GM18519 (cell line): ENCODE measurements at regions not wholly inside any gene's neighbourhood (a gene's known extent, or its start where the extent isn't known, plus 50 kb on each side); places are given as distances from the start of the nearest gene placed in this dataset.
"Not testable (repeated sequence)": the region's sequence is repeated elsewhere in the genome, so short reads cannot be mapped to it uniquely, and the experiment has no call there.

Source experiments
- ATAC-seq: cut with Tn5 transposase; IDR thresholded peaks from one replicate; pipeline ENCODE4 v1.9.1; 2021; ENCODE audit warnings: mild to moderate bottlenecking, moderate library complexity; ENCODE audit not compliant: unreplicated experiment, low FRiP score

DNA sequence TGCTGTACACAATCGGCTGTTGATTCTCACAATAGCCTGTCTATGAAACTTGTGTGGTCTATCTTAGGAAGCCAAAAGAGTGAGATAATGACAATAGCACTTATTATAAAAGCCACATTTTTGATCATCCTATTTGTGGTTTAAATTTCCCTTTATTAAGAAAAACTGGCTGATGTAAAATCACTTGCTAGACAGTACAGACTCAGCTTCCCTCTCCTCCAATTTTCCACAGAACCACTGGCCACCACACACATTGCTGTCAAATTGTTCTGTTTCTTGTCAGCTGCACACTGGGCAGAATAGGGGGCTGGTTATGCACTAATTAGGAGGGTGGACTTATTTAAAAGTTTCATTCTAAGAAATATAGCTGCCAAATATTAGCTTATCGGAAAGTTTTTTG is 425.9 kb downstream of the EPHA3 start:
- no peak for ATAC-seq

DNA sequence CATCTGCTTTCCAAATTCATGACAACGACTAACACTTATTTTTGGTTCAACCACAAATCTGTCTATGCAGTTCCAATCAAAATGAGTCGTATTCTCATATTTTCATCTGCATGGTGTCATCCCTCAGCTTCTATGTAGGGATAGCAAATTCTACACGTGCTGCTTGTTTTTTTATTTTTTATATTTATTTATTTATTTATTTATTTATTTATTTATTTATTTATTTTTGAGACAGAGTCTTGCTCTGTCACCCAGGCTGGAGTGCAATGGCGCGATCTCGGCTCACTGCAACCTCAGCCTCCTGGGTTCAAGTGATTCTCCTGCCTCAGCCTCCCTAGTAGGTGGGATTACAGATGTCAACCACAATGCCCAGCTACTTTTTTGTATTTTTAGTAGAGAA is 447.2 kb downstream of the EPHA3 start:
- not testable (repeated sequence) for ATAC-seq

DNA sequence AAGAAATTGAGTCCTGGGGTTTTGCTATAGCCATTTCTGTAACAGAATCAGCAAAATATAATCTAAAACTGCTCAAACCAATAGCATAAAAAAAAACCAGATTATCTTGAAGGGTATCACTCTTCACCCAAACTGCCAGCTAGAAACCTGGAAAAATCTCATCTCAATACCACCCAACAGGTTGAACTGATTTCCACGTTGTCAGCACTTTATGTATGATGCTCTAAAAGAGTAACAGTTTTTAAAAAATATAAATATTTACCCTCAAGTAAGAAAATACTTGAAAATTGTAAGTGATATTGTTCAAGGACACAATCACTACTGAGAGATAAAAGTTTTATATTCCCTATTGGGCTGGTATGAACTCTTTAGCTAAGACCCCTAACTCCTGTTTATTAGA is 451.3 kb downstream of the EPHA3 start:
- ATAC-seq, result no peak

DNA sequence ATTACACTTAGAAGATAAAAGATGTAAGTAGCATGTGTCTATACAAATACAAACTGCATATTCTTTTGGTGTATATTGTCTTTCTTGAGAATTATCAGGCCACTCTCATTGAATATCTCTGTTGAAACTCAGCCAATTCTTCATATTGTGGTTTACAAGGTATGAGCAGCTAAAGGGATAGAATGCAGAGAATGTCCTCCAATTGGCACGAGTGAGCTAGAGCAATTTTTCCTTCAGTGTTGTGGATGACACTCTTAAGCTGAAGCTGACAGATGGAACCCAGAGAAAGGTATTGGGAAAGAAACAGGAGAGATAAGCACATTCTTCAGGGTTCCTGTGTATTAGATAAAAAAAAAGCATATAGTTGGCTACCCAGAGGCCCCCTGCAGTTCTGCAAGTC is 453.1 kb downstream of the EPHA3 start:
- no peak for ATAC-seq

DNA sequence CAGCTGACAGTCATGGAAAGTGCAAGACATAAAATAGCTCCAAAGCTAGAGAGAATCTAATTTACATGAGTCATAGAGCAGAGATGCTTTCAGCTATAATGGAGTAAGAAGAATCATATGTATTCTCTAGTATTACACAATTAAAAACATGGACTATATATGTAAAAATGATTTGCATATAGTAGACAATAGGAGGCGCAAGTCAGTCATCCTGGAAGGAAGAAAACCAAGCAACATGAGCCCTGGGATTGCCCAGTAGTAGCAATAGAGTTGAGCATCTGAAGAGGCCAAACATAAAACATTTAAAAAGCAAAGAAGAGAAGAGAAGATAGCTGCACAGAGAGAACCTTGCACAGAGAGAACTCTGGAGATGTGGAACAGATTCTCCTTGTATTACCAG is 455.0 kb downstream of the EPHA3 start:
- ATAC-seq, result no peak

DNA sequence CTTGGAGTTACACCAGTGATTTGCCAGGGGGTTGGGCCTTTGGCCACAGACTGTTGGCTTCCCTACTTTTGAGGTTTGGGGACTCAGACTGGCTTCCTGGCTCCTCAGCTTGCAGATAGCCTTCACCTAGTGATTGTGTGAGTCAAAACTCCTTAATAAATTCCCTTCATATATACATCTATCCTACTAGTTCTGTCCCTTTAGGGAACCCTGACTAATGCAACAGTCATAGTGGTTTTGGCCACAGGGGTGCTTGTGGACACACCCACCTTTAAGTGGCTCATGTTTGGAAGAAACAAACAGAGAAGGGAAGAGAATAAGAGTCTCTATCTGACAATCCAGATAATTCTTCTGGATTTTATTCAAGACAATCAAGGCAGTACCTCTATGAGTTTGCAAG is 457.7 kb downstream of the EPHA3 start:
- ATAC-seq, result no peak

DNA sequence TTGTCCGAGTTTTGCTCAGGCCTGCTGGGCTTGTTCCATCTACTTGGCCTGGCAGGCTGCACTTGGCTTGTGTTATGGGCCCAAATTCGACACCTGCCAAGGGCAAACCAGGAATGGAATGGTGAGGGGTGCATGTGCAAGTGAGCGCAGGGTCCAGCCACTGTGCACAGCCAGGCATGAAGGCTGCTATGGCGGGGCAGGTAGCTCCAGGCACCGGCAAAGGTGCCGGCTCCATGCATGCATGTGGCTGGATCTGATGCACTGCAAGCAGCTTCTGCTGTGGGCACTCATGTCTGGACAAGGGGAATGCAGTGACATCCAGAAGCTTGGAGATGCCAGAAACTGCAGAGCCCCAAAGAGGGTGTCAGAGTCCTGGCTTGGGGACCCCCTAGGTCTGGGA is 463.0 kb downstream of the EPHA3 start:
- no peak for ATAC-seq

DNA sequence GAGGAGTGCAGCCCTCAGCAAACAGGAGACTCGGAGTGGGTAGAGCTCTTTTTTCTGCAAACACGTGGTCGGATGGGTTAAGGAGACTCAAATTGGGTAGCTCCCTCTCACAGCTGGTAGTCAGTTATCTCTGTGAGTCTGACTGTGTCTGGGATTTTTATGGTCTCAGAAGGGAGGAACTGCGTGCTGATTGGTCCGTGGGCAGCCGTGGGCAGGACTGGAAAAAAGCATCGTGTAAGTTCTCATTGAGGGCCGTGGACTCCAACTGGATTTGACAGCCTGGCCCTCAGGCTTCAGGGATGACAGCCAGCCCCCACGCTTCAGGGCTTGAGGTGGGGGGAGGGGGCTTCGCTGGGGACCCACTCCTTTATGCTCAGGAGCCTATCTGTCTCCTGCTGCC is 463.9 kb downstream of the EPHA3 start:
- no peak for ATAC-seq

DNA sequence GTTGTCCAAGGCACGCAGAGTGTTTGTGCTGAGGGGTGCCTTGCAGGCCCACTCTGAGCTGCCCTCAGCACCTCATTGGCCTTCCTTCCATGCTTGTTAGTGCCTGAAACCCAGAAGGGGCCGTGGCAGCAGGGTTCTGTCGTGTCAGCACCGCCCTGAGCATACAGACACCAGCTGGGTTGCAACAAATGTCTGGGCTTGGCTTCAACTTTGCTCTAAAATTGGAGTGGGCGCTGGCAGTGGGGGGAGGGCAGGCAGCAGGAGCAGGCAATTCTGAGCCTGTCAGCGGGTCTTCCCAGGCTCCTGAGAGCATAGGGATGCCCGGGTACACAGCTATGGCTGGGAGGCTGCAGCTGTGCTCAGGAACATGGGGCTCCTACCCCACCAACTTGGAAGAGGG is 464.3 kb downstream of the EPHA3 start:
- ATAC-seq, result no peak

DNA sequence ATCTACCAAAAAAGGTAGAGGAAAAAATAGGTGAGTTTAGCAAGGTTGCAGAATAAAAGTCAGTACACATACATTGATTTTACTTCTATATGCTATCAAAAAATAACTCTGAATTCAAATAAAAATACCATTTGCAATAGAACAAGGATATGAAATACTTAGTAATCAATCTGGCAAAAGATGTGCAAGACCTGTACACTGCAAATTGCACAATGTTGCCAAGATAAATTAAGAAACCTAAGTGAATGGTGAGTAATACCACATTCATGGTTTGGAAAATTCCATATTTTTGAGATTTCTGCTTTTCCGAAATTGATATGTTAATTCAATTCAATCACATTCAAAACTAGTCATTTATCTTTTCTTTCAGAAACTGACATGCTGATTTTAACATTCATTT is 464.8 kb downstream of the EPHA3 start:
- ATAC-seq, result no peak

DNA sequence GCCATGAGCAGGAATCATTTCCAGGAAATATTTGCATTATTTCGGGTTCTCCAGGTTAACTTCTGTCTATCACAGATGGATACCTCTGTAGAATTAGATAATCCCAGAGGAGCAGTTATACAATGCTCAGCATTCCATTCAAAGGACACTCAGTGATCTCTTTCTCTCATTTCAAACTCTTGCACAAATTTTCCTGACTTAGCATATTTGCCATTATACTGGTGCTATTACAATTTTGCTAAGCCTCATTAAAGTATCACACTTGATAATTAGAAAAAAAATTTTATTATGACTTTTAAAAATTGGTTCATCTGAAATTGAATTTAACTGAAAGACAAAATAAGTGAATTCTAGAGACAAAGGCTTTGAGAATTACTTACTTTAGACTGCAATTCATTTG is 469.0 kb downstream of the EPHA3 start:
- no peak for ATAC-seq

DNA sequence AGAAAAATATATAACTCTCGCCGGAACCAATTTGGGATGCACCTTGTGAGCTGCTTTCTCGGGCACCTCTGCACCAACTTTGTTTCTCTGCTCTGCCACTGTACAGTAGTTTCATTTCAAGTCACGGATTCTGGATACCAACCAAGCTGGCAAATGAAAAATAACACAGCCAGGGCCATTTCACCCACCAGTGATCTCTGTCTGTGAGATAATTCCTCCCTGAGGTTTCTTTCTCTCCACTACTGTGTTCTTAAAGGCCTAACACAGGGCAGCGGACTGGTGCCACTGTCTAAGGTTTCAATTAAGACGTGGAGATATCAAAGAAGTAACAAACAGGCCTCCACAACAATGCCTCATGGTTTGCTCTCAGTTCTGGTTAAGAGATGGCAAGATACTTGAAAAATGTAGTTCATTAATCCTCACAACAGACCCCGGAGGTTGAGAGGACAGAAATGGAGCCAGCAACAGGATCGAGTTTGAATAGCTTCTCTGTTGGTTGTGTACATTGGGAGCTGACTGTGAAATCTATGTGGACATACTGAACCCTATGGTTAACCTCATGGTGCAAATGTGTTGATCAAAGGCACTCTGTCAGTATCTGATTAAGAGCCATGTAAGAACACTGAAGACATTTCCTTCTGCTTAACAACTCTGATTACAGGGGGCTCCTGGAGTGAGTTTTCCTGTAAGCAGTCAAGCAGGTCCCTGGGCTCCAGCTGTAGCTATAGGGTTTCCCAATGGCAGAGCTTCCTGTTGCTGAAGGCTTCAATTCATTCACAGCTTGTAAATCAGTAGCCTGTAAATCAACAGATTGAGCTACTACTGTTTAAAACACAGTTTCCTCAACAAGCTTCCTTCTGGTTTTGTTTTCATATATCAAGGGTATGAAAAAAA is 470.5 kb downstream of the EPHA3 start:
- ATAC-seq, result no peak

DNA sequence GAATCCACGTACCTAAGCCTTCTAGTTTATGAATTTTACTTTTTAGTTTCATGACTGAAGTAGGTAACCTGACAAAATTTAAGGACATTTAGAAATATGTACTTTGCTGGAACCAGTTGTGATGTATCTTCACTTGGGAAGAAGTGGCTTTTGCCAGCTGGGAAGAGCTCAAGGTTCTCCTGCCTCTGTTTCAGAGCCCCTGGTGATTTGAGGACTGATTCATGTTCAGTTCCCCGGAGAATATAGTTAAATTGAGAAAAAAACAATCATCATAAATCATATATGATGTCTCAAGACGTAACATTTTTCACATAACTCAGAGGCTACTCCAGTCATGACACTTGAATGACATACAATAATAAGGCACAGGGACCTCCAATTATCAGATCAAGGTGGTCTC is 473.4 kb downstream of the EPHA3 start:
- no peak for ATAC-seq

DNA sequence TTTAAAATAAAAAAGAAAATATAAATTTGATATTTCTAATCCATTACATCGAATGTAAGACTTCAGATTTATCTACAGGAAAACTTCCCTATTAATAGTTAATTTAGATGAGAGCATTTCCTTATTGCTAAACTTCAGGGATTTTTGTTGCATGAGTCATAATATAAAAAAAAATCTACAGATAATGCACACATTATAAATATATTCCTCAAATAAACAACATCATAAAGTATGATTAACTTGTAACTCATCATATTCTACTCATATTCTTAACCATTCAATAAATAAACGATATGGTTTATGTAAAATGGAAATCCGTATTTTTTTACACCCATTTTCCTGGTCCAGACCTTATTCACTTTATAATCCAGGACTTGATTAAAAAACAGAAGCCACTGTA is 477.0 kb downstream of the EPHA3 start:
- no peak for ATAC-seq

DNA sequence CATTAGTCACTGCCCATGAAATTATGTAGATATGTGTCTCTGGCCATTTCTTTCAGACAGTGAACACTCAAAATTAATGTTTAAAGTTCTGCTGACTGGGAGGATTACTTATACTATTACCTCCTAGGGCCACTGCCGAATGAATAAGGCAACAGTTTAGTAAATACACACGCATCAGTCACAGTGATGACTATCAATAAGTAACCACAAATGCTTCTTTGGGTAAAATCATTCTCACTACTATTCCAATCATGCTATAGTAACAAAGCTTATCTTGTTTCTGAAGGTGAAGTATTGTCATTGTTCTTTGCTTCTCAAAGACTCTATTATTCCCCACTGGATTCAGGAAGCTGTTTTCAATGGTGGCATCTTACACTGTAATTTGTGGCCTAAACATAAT is 478.8 kb downstream of the EPHA3 start:
- no peak for ATAC-seq

DNA sequence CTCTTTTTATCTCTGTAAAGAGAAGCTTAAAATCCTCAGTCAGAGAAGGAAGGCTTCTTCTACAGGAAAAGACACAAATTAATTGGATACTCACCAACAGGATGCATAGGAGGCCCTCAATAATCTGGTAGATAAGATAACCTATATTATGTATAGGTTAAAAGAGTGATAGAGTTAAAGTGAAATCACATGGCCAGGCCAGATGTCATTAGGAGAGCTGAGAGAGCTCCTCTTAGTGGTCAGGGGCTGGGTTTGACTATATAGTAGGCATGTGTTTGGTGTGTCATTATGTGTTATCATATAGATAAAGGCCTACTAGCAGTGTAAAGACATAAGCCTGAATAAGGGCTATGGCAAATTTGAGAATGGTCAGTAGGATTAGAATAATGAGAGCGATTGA is 479.3 kb downstream of the EPHA3 start:
- ATAC-seq, result no peak

DNA sequence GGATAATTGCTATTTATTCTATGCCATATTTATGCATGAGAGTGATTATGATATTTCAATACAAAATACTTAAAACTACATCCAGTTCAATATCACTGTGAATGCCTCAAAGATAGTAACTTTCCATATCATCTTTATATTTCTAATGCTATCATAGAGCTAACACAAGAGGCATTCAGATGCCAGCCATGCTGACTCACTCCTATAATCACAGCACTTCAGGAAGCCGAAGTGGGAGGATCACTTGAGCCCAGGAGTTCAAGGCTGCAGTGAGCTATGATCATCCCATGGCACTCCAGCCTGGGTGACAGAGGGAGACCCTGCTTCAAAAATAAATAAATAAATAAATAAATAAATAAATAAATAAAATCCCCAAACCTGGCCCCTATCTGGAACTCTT is 498.7 kb downstream of the EPHA3 start:
- no peak for ATAC-seq

DNA sequence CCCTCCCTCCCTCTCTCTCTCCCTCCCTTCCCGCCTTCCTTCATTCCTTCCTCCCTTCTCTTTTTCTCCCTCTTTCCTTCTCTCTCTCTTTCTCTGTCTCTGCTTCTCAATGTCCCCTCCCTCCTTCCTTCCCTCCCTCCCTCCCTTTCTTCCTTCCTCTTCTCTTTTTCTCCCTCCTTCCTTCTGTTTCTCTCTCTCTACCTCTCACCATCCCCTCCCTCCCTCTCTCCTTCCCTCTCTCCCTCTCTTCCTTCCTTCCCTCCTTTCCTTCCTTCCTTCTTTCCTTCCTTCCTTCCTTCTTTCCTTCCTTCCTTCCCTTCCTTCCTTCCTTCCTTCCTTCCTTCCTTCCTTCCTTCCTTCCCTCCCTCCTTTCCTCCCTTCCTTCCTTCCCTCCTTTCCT is 504.6 kb downstream of the EPHA3 start:
- ATAC-seq, result no peak

DNA sequence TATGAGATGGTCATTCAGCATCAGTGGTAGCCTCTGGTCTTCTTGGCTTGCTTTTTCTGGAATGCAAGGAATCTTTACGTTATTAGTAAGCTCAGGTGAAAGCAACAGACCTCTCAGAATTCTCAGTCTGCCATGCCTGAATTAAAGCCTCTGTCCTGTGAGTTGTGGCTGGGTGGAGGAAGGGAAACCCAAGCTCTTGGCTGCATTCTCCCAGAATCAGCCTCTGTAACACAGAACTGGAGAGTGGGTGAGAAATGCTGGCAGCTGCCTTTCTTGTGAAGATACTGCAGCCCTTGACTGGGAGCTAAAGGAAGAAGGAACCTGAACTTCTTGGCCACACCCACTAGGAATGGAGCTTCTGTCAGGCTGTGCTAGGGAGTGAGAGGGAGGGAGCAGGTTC is 505.8 kb downstream of the EPHA3 start:
- ATAC-seq, result no peak

DNA sequence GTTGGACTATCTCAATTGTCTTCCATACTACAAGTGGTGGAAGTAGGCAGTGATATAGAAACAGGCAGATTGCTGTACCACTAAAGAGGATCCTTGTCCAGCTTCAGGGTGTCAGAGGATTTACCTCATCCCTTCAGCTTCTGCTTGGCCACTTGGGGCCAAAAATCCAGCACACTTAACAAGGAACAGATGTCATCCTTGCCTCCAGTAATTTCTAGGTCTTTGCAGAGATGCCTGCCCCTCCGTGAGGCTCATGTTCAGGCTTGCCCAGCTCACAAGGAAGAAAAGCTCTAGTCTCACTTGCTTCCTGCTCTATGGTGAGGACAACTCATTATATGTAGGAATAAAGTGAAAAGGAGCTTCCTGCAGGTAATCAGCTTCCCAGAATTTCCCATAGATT is 510.3 kb downstream of the EPHA3 start:
- ATAC-seq, result no peak

DNA sequence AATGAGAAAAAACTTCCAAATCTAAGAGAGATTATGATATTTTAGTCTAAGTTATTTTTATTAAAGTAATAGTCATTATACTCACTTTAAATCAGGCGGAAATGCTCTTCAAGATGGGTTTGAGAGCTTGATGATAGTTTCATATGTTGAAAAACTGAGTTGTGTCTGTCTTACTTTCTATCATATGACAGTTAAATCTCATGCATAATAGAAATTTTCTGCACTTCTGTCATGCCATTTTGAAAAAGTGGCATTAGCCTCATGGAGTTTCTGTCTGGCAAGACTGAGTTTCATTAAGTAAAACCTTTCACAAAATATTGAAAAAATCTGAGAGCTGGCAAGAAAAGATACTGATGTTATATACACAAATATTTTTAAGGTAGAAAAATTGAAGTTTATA is 511.8 kb downstream of the EPHA3 start:
- ATAC-seq, result no peak

DNA sequence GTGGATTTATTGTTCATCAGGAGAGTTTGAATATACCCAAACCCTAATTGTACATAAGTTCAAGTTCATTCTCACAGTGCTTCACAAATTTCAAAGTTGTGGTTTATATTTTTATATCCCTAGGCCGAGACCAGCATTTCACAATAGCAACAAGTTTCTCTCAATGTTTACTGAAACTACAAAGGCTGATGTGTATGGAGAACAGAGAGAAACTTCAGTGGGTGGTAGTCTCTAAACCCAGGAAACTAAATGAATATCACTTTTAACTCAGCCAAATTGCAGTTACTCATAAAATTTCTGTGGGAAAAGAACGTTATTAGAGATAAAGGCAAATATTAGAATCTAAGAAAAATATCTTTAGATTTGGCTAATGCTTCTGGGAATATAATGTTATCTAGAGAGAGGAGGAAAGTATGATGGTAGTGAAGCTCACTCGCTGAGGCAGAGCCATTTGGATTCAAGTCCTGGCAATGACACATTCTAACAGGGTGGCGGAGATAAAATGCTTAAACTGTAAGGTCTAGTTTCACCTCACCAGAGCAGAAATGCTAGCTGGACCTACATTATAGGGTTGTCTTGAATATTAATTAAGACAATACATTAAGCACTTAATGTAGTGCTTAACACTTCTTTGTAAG is 514.8 kb downstream of the EPHA3 start:
- no peak for ATAC-seq
